ENCODE measurements at regions not wholly inside any gene's neighbourhood (a gene's known extent, or its start where the extent isn't known, plus 50 kb on each side); places are given as distances from the start of the nearest gene placed in this dataset.

GRCh38 chr6:8277769-8278168, 157.6 kb downstream of the SLC35B3 start:
- TF ChIP-seq EZH2 (IDR thresholded peaks at IDR 0.05; ENCODE audit: insufficient read depth, low read length) = no peak
- TF ChIP-seq CTCF (IDR thresholded peaks at IDR 0.05; ENCODE audit: insufficient read depth, low read depth, low read length) = no peak
- Mint-ChIP-seq H3K36me3 (ENCODE audit: low read depth, unreplicated experiment) (no peaks in the 10 kb centered on the region), H3K4me3 (ENCODE audit: unreplicated experiment) (no peak overlapping the region), H3K27ac (ENCODE audit: unreplicated experiment) (no peak overlapping the region), H3K27me3 (ENCODE audit: low read depth, unreplicated experiment) (no peaks in the 10 kb centered on the region), H3K9me3 (ENCODE audit: unreplicated experiment) (peaks cover 2% of the 10 kb centered on the region), H3K4me1 (ENCODE audit: low read depth, unreplicated experiment) (no peaks in the 10 kb centered on the region)
- H3K9me3 ChIP-seq (ENCODE audit: insufficient read depth, low read depth, low read length) = peaks cover 3% of the 10 kb centered on the region
- H3K4me3 ChIP-seq (ENCODE audit: insufficient read depth, low read depth, low read length) = no peak overlapping the region
- no peak overlapping the region for H3K27ac ChIP-seq (ENCODE audit: low read depth, low read length)
- DNase-seq (ENCODE audit: low read depth) (no peak), FAIRE-seq (no peak)
- H3K36me3 ChIP-seq (ENCODE audit: insufficient read depth, low read length) = no peaks in the 10 kb centered on the region
- no peaks in the 10 kb centered on the region for H4K20me1 ChIP-seq (ENCODE audit: insufficient read depth, low read length)
- no peaks in the 10 kb centered on the region for H3K27me3 ChIP-seq (ENCODE audit: insufficient read depth, low read length)
- H3K4me2 ChIP-seq (ENCODE audit: low read length) = no peak overlapping the region
- no peaks in the 10 kb centered on the region for H3K79me2 ChIP-seq (ENCODE audit: insufficient read depth, low read length)
- no peak overlapping the region for H2AFZ ChIP-seq (ENCODE audit: low read depth, low read length)
- H3K9ac ChIP-seq (ENCODE audit: low read length) = no peak overlapping the region
- H3K4me1 ChIP-seq (ENCODE audit: insufficient read depth, low read length) = no peaks in the 10 kb centered on the region

- Histone ChIP-seq H3K4me3 (ENCODE audit: insufficient read depth, low read depth, low read length) (no peak overlapping the region), H3K27me3 (ENCODE audit: insufficient read depth, low read length) (no peaks in the 10 kb centered on the region), H3K36me3 (ENCODE audit: insufficient read depth, low read length) (no peaks in the 10 kb centered on the region), H2AFZ (ENCODE audit: low read depth, low read length) (no peak overlapping the region), H3K27ac (ENCODE audit: low read depth, low read length) (no peak overlapping the region), H4K20me1 (ENCODE audit: insufficient read depth, low read length) (no peaks in the 10 kb centered on the region), H3K4me2 (ENCODE audit: low read length) (no peak overlapping the region), H3K4me1 (ENCODE audit: insufficient read depth, low read length) (no peaks in the 10 kb centered on the region), H3K9ac (ENCODE audit: low read length) (no peak overlapping the region), H3K9me3 (ENCODE audit: insufficient read depth, low read depth, low read length) (peaks cover 3% of the 10 kb centered on the region), H3K79me2 (ENCODE audit: insufficient read depth, low read length) (no peaks in the 10 kb centered on the region)
- no peak overlapping the region for H3K27ac Mint-ChIP-seq (ENCODE audit: unreplicated experiment)
- DNase-seq (ENCODE audit: low read depth) (no peak), FAIRE-seq (no peak)
- peaks cover 2% of the 10 kb centered on the region for H3K27me3 Mint-ChIP-seq (ENCODE audit: low read depth, unreplicated experiment)
- no peaks in the 10 kb centered on the region for H3K36me3 Mint-ChIP-seq (ENCODE audit: low read depth, unreplicated experiment)
- H3K4me1 Mint-ChIP-seq (ENCODE audit: low read depth, unreplicated experiment) = no peaks in the 10 kb centered on the region
- TF ChIP-seq CTCF (IDR thresholded peaks at IDR 0.05; ENCODE audit: insufficient read depth, low read depth, low read length) (no peak), EZH2 (IDR thresholded peaks at IDR 0.05; ENCODE audit: insufficient read depth, low read length) (no peak)
- no peak overlapping the region for H3K4me3 Mint-ChIP-seq (ENCODE audit: unreplicated experiment)
- no peaks in the 10 kb centered on the region for H3K9me3 Mint-ChIP-seq (ENCODE audit: unreplicated experiment)
These were observed 159.2 kb downstream of the SLC35B3 start for GRCh38 chr6:8276148-8276547.

GRCh38 chr6:8275667-8276066, 159.7 kb downstream of the SLC35B3 start:
- DNase-seq (ENCODE audit: low read depth) (no peak), FAIRE-seq (no peak)
- Histone ChIP-seq H3K9ac (ENCODE audit: low read length) (no peak overlapping the region), H3K4me3 (ENCODE audit: insufficient read depth, low read depth, low read length) (no peak overlapping the region), H3K79me2 (ENCODE audit: insufficient read depth, low read length) (no peaks in the 10 kb centered on the region), H3K27ac (ENCODE audit: low read depth, low read length) (no peak overlapping the region), H3K4me1 (ENCODE audit: insufficient read depth, low read length) (no peaks in the 10 kb centered on the region), H2AFZ (ENCODE audit: low read depth, low read length) (no peak overlapping the region), H4K20me1 (ENCODE audit: insufficient read depth, low read length) (no peaks in the 10 kb centered on the region), H3K36me3 (ENCODE audit: insufficient read depth, low read length) (no peaks in the 10 kb centered on the region), H3K9me3 (ENCODE audit: insufficient read depth, low read depth, low read length) (peaks cover 3% of the 10 kb centered on the region), H3K4me2 (ENCODE audit: low read length) (no peak overlapping the region), H3K27me3 (ENCODE audit: insufficient read depth, low read length) (no peaks in the 10 kb centered on the region)
- no peaks in the 10 kb centered on the region for H3K9me3 Mint-ChIP-seq (ENCODE audit: unreplicated experiment)
- TF ChIP-seq EZH2 (IDR thresholded peaks at IDR 0.05; ENCODE audit: insufficient read depth, low read length) = no peak
- no peak for TF ChIP-seq CTCF (IDR thresholded peaks at IDR 0.05; ENCODE audit: insufficient read depth, low read depth, low read length)
- no peaks in the 10 kb centered on the region for H3K36me3 Mint-ChIP-seq (ENCODE audit: low read depth, unreplicated experiment)
- no peak overlapping the region for H3K27ac Mint-ChIP-seq (ENCODE audit: unreplicated experiment)
- H3K4me1 Mint-ChIP-seq (ENCODE audit: low read depth, unreplicated experiment) = no peaks in the 10 kb centered on the region
- H3K4me3 Mint-ChIP-seq (ENCODE audit: unreplicated experiment) = no peak overlapping the region
- peaks cover 2% of the 10 kb centered on the region for H3K27me3 Mint-ChIP-seq (ENCODE audit: low read depth, unreplicated experiment)

All from astrocyte (in vitro differentiated cells and primary cell).